Activated naive CD8-positive, alpha-beta T cell treated with anti-CD3 and anti-CD28 coated beads, Interleukin-2, amount 50 U/mL, for 24 hours (primary cell): ENCODE measurements at regions not wholly inside any gene's neighbourhood (a gene's known extent, or its start where the extent isn't known, plus 50 kb on each side); places are given as distances from the start of the nearest gene placed in this dataset.

Experiments
- ATAC-seq: fragments of 150-1000 bp; cut with Tn5 transposase; one replicate; pipeline ENCODE4 v1.10.0; 2021
- DNase-seq: peaks from one replicate; pipeline ENCODE4 v3.0.0; 2021
- H3K27ac Mint-ChIP-seq: one replicate; pipeline ENCODE4 v1.8.0; 2021; ENCODE audit warnings: mild to moderate bottlenecking, mixed read lengths
- H3K27me3 Mint-ChIP-seq: one replicate; pipeline ENCODE4 v1.8.0; 2021; ENCODE audit warnings: mixed read lengths
- H3K36me3 Mint-ChIP-seq: one replicate; pipeline ENCODE4 v1.8.0; 2021; ENCODE audit warnings: low read depth, mixed read lengths
- H3K4me1 Mint-ChIP-seq: one replicate; pipeline ENCODE4 v1.8.0; 2021; ENCODE audit warnings: mixed read lengths
- H3K4me3 Mint-ChIP-seq: one replicate; pipeline ENCODE4 v1.8.0; 2021; ENCODE audit warnings: mild to moderate bottlenecking, moderate library complexity, mixed read lengths
- H3K9me3 Mint-ChIP-seq: one replicate; pipeline ENCODE4 v1.8.0; 2021; ENCODE audit warnings: mixed read lengths

DNA sequence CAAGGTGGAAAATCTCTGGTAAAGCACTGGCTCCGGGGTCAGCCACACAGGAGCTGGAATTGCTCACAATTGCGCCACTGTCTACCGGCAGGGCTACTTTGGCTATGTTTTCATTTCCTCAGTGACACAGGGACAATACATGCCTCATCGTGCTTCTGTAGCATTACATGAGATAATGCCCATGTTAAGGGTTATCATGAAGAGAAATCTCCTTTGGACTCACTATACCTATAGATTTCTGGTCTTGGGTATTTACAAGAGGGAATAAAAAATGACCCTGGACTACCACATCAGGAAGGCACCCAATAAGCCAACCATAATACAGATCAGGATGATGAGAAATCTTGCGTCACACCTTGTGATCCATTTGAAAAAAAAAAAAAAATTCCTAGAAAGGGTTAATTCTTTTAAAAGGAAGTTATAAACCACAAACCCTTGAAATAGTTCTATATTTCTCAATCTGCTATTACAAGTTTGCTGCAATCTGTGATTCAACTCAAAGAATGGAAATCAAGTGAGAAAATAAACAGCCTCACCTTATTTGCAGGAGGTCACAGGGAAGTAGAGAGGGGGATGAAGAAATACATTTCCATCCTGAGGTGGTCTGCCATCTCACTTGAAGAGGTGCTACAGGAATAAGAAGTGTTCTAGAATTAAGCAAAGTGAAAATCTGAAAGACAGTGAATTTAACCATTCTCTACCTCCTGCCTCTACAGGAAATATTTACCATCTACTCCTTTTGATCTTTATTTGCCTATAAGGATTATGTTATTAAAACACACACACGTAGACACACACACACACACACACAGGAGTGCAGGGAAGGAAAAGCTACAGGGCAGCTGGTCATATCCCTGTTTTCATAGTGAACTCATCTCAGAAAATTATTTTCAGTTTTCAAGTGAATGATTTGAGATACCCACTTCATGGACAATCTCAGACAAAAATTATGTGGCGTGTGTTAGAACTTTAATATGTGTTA is 231.3 kb upstream of the CELF2 start:
- H3K36me3 Mint-ChIP-seq: no peaks in the 10 kb centered on the region
- H3K4me1 Mint-ChIP-seq: no peaks in the 10 kb centered on the region
- DNase-seq (no peak), ATAC-seq (no peak)
- peaks cover 13% of the 10 kb centered on the region for H3K27me3 Mint-ChIP-seq
- no peaks in the 10 kb centered on the region for H3K9me3 Mint-ChIP-seq
- no peak overlapping the region for H3K4me3 Mint-ChIP-seq
- H3K27ac Mint-ChIP-seq: no peak overlapping the region

DNA sequence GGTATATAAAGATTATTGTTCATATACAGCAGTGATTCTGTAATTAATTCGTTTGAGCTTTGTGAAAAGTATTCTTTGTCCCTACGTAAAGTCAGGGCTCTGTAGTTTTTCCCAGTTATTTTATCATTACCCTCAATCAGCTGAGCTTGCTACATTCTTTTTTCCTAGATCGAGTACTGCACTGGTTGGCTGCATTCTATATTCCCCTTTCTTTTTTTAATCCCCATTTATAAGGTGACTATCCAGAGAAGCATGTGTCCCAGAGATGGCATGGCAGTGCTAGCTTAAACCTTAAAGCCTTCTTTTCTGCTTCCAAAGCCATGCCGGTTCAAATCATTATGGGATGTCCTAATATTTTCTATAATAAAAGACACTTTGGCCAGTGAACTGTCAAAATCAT is 230.1 kb upstream of the CELF2 start:
- Mint-ChIP-seq H3K4me3 (no peak overlapping the region), H3K4me1 (no peaks in the 10 kb centered on the region), H3K27ac (no peak overlapping the region), H3K9me3 (no peaks in the 10 kb centered on the region), H3K27me3 (peaks cover 19% of the 10 kb centered on the region), H3K36me3 (no peaks in the 10 kb centered on the region)
- ATAC-seq (no peak), DNase-seq (no peak)

DNA sequence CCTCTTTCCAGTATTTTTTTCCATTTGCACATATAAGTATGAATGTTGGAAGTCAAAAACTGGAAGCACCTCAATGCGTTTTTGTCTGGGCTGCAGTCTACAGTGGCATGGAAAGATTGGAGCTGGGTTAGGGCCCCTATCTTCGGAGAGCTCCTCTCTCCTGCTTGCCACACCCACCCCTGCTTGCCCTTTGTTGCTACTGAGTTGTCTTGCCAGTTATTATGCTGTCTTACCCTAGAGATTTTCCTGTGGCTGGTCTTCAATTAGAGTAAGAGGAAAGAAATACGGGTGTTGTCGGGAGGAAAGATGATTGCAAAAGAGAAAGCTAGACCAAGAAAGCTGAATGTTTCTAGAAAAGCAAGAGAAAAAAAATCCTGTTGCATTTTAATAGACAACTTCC is 228.9 kb upstream of the CELF2 start:
- no peak overlapping the region for H3K27ac Mint-ChIP-seq
- H3K9me3 Mint-ChIP-seq: no peaks in the 10 kb centered on the region
- DNase-seq (no peak), ATAC-seq (no peak)
- no peaks in the 10 kb centered on the region for H3K4me1 Mint-ChIP-seq
- peaks cover 18% of the 10 kb centered on the region for H3K27me3 Mint-ChIP-seq
- no peak overlapping the region for H3K4me3 Mint-ChIP-seq
- H3K36me3 Mint-ChIP-seq: no peaks in the 10 kb centered on the region

DNA sequence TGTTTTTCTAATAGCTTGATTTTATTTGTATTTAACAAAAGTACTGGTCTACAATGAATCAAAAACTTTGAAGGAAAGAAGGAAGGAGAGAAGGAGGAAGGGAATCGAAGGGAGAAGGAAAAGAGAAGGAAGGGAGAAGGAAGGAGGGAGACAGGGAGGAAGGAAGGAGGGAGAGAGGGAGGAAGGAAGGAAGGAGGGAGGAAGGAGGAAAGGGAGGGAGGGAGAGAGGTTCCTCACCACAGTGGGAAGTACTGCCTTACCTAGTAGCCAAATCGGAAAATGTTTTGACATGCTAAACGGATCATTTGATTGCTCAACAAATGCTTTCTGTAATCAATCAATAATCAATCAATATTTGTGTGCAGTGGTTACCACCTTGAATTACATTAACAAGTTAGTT is 225.8 kb upstream of the CELF2 start:
- H3K4me3 Mint-ChIP-seq: no peak overlapping the region
- H3K9me3 Mint-ChIP-seq: no peaks in the 10 kb centered on the region
- no peak for DNase-seq
- H3K27ac Mint-ChIP-seq: no peak overlapping the region
- no peaks in the 10 kb centered on the region for H3K4me1 Mint-ChIP-seq
- ATAC-seq: no peak
- H3K27me3 Mint-ChIP-seq: peaks cover 18% of the 10 kb centered on the region
- no peaks in the 10 kb centered on the region for H3K36me3 Mint-ChIP-seq

DNA sequence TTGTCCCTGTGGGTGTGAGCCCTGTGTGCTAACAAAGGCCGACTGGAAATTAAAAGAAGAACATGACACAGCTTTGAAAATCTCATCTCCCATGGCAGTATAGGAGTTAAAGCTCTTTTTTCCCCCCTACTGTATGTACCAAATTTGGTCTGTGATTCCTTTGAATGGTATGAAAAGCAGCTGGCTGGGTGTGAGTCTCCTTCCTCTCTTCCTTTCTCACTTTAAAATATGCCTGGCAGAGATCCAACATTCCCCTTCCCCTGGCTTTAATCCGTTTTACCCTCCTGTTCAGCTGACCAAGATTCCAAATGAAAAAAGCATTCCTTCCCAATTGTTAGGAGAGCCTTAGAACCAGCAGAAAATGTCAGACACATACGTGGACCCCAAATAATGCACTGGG is 225.0 kb upstream of the CELF2 start:
- H3K27ac Mint-ChIP-seq: no peak overlapping the region
- no peaks in the 10 kb centered on the region for H3K4me1 Mint-ChIP-seq
- DNase-seq: no peak
- no peak overlapping the region for H3K4me3 Mint-ChIP-seq
- no peaks in the 10 kb centered on the region for H3K36me3 Mint-ChIP-seq
- no peak for ATAC-seq
- H3K27me3 Mint-ChIP-seq: peaks cover 18% of the 10 kb centered on the region
- H3K9me3 Mint-ChIP-seq: no peaks in the 10 kb centered on the region

DNA sequence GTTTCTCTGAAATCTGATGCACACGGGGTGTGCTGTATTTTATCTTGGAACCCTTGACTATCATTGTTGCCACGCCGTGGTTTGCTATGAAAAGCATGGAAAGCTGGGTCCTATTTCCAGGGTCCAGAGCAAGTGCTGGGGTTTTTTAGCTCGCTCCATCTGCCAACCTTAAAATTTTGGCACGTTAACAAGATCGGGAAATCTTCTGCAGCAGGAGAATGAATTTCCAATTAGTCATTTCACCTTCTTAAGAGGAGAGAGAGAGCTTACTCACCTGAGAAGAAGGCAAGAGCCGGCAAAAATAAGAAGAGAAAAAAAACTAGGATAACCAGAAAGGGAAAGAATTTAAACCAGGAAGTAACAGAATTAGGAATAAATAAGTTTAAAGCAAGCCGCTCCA is 223.6 kb upstream of the CELF2 start:
- Mint-ChIP-seq H3K4me3 (no peak overlapping the region), H3K36me3 (no peaks in the 10 kb centered on the region), H3K27ac (no peak overlapping the region), H3K9me3 (no peaks in the 10 kb centered on the region), H3K4me1 (no peaks in the 10 kb centered on the region), H3K27me3 (peaks cover 18% of the 10 kb centered on the region)
- ATAC-seq (no peak), DNase-seq (no peak)

DNA sequence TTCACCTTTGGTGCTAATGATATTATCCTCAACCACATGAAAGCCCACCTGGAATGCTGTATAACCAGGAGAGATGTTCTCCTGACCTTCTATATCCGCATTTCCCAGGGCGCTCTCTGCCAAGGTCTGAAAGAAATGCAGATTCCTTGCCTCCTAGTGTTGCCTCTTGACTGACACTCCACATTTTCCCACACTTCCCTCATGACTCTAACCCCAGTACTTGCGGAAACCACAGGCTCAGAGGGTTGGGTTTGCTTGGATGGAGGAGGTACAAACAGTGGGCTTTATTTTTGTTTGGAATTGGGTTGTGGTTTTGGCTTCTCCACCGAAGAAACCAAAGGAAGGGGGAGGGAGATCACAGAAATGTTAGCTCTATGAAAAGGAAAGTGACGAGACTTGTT is 222.9 kb upstream of the CELF2 start:
- no peak overlapping the region for H3K4me3 Mint-ChIP-seq
- H3K9me3 Mint-ChIP-seq: no peaks in the 10 kb centered on the region
- ATAC-seq (no peak), DNase-seq (no peak)
- H3K4me1 Mint-ChIP-seq: no peaks in the 10 kb centered on the region
- peaks cover 19% of the 10 kb centered on the region for H3K27me3 Mint-ChIP-seq
- H3K36me3 Mint-ChIP-seq: no peaks in the 10 kb centered on the region
- no peak overlapping the region for H3K27ac Mint-ChIP-seq

DNA sequence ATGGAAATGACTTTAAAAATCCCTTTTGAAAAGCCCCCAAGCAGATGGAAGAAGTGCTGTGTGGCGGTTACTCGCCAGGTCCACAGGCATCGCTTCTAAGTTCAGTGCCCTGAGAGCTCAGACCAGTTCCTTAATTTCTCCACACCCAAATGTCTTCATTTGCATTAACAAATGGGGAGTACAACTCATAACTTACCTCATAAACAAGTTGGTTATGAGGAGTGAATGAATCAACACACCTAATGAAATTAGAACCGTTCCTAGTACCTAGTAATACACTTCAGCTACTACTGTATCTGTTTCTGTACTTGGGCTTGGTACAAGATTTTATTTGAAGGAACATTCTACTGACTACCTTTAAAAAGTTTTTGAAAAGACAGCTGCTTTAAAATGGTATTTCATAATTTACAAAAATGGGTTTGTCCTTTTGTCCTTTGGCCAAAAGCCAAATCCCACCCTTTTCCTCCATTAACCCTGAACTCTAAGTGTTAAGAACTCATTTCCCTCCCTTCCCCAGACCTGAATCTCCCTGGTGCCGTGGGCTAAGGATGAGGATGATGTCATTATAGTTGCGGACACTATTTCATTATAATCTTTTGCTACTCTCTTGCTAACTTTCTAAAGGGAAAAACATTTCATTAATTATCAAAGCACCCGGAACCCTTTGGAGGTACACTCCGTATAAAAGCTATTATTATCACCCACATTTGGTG is 221.5 kb upstream of the CELF2 start:
- H3K9me3 Mint-ChIP-seq: no peaks in the 10 kb centered on the region

DNA sequence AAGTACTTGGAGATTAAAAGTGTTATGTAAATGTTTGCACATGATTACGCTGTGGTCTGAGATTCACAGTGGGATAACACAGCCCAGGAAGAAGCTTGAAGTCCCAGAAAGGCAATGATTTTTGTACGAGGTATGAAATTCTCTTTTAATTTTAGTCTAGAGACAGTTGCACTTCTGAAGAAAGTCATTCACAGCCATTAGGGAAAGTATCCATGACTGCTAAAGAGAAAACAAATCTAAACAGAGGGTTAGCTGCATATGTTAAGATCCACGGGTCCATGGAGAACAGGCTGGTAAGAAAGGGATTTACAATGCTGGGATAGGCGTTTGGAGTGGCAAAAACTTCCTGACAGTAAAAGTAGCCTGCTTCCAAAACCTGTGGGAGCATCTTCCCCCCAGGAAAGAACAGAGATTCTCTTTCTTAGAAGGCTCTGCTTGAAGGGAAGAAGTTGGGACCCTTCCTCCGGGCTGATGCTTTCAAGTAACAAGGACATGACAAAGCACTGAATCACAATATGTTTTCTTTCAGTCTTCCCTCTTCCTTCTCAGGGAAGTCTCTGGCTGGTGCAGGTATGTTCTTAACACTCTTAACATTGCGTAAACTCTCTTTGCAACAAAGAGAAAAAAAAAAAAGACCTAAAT is 220.8 kb upstream of the CELF2 start:
- Mint-ChIP-seq H3K4me3 (no peak overlapping the region), H3K4me1 (no peaks in the 10 kb centered on the region), H3K27ac (no peak overlapping the region), H3K9me3 (no peaks in the 10 kb centered on the region), H3K27me3 (peaks cover 17% of the 10 kb centered on the region), H3K36me3 (no peaks in the 10 kb centered on the region)
- ATAC-seq: no peak
- no peak for DNase-seq

More for the DNA sequence above, 221.5 kb upstream of the CELF2 start:
- no peak overlapping the region for H3K4me3 Mint-ChIP-seq
- ATAC-seq (no peak), DNase-seq (no peak)
- H3K36me3 Mint-ChIP-seq: no peaks in the 10 kb centered on the region
- no peak overlapping the region for H3K27ac Mint-ChIP-seq
- H3K4me1 Mint-ChIP-seq: no peaks in the 10 kb centered on the region
- H3K27me3 Mint-ChIP-seq: peaks cover 20% of the 10 kb centered on the region

DNA sequence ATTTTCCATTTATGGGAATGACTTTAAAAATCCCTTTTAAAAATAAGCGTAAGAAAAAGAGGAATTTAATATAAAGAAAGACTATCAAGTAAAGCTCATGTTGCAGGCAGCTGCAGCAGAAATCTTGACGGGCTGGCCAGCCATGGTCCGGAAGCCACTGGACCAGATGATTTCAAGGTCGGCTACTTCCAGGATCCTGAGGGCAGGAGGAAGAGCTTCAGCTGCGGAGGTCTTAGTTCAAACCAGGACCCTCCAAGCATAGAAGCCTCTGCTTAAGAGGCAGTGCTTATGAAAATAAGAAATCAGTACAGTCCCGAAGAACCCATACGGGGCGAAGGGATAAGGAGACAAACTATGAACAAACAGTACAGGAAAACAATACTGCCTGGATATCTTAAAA is 220.2 kb upstream of the CELF2 start:
- DNase-seq (no peak), ATAC-seq (no peak)
- Mint-ChIP-seq H3K4me1 (no peaks in the 10 kb centered on the region), H3K27ac (no peak overlapping the region), H3K36me3 (no peaks in the 10 kb centered on the region), H3K4me3 (no peak overlapping the region), H3K27me3 (peaks cover 14% of the 10 kb centered on the region), H3K9me3 (no peaks in the 10 kb centered on the region)

DNA sequence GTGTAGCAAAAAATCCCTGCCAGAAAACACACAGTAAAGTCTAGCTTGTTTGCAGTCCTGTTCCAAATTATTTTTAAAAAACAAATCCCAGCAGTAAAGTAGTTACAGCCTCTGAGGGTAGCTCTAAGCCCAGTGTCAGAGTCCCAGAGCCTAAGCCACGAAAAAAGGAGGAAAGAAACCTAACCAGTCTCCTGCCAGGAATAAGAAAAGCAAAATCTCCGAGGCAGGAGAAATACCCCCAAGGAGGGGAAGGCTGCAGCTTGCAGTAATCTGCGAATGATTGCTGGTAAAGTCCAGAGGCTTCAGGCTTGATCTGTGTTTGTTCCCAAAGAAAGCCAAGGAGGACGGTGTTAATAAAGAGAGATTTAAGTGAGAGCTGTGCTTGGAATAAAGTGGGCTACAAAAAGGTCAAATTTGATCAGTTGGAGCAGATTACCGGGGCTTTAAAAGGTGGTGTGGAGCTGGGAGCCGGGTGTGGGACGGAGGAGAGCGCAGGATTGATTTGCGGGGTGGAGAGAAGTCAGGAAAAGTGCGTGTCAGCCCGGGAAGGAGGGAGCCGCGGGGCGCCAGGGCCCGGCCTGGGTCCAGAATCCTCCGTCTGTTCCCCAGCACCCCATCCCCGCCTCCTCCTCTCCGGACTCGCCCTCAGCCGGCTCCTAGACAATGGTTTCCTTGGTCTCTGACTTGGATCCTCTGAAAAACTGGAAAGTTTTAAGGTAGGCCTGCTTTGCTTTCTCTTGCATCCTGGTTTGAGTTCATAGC is 219.4 kb upstream of the CELF2 start:
- DNase-seq: no peak
- no peaks in the 10 kb centered on the region for H3K36me3 Mint-ChIP-seq
- no peaks in the 10 kb centered on the region for H3K9me3 Mint-ChIP-seq
- no peak overlapping the region for H3K4me3 Mint-ChIP-seq
- no peak overlapping the region for H3K27ac Mint-ChIP-seq
- H3K4me1 Mint-ChIP-seq: no peaks in the 10 kb centered on the region
- ATAC-seq: no peak
- H3K27me3 Mint-ChIP-seq: peaks cover 10% of the 10 kb centered on the region

DNA sequence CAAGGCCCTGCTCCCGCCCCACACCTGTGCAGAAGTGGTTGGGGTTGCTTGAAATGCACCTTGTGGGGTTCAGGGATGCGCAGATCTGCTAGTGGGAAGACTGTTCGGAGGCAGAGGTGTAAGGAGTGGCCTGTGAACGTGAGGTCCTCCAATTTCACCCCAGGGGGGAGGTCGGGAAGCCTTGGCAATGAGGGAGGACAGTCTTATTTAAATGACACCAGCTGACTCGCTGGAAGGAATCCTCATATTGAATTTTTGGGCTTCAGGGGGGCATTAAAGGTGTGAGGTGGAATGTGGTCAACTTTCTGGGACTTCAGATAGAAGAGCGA is 218.8 kb upstream of the CELF2 start:
- Mint-ChIP-seq H3K4me3 (no peak overlapping the region), H3K27ac (no peak overlapping the region)

DNA sequence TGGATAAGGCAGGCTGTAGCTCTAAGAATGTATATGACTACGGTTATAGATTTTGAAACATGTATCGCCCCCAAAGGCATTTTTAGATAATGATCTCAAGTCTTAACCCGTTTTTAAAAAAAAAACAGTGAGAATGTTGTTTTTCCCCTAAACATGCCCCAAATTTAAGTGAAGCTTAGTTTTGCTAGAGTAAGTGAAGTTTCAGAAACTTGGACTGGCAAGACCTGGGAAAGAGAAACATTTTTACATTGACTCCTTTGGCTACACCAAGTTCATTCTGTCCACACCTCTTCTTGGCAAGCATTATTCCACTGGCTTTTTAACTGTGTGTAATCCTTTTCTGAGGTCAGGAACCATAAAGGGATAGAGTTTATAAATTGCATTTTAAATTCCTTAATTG is 216.7 kb upstream of the CELF2 start:
- H3K27ac Mint-ChIP-seq: no peak overlapping the region

More for the DNA sequence above, 218.8 kb upstream of the CELF2 start:
- no peak for ATAC-seq
- H3K9me3 Mint-ChIP-seq: no peaks in the 10 kb centered on the region
- no peaks in the 10 kb centered on the region for H3K36me3 Mint-ChIP-seq
- no peaks in the 10 kb centered on the region for H3K4me1 Mint-ChIP-seq
- peaks cover 8% of the 10 kb centered on the region for H3K27me3 Mint-ChIP-seq
- no peak for DNase-seq

DNA sequence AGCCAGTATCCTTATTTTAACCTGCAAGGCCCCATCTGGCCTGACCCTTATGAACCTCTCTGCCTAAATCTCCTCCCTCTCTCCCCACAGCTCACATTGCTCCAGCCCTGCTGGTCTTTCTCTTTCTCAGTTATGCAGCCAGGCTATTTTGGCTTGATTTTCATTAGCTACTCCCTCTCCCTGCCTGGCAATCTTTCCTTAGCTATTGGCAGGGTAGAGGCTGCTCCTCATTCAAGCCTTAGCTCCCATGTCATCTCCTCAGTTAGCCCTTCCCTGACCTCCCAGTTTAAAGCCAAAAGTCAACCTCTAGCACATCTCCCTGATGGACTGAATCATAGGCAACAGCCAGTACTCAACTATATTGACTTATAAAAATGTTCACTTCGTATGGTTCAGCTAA is 214.4 kb upstream of the CELF2 start:
- no peak for ATAC-seq
- Mint-ChIP-seq H3K9me3 (no peaks in the 10 kb centered on the region), H3K27ac (no peak overlapping the region), H3K36me3 (no peaks in the 10 kb centered on the region), H3K27me3 (peaks cover 2% of the 10 kb centered on the region), H3K4me3 (no peak overlapping the region), H3K4me1 (no peaks in the 10 kb centered on the region)
- no peak for DNase-seq

More for the DNA sequence above, 216.7 kb upstream of the CELF2 start:
- ATAC-seq (no peak), DNase-seq (no peak)
- no peaks in the 10 kb centered on the region for H3K9me3 Mint-ChIP-seq
- H3K36me3 Mint-ChIP-seq: no peaks in the 10 kb centered on the region
- H3K4me3 Mint-ChIP-seq: no peak overlapping the region
- H3K4me1 Mint-ChIP-seq: no peaks in the 10 kb centered on the region
- peaks cover 6% of the 10 kb centered on the region for H3K27me3 Mint-ChIP-seq
